ENCODE measurements at regions not wholly inside any gene's neighbourhood (a gene's known extent, or its start where the extent isn't known, plus 50 kb on each side); places are given as distances from the start of the nearest gene placed in this dataset.

DNA sequence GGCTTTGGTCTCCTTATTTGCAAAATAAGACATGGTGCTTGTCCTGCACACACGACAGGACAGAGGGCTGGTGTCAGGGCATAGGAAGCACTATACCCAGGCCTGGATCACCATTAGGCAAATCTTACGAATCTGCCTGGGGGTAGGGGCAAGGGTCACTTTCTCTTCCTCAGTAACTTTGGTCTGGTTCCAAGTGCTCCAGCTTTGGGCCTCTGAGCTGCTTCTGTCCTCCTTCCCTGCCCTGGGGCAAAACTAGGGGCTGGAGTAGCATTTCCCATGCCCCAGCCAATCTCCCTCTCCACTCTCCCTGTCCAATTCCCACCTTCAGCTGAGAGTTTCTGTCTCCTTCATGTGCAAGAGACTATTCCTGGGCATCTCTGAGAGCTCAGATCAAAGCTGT, 123.7 kb upstream of the NECTIN1 start:
- Histone ChIP-seq H3K36me3 (ENCODE audit: control insufficient read depth, insufficient read depth, low read length) (no peaks in the 10 kb centered on the region), H3K18ac (ENCODE audit: low read depth, low read length) (no peak overlapping the region), H4K5ac (ENCODE audit: low read depth, low read length) (no peak overlapping the region), H4K8ac (ENCODE audit: low read depth in 2 of 2, low read length in 2 of 2) (no peak overlapping the region), H3K9me1 (ENCODE audit: insufficient read depth, low read length) (no peaks in the 10 kb centered on the region), H2BK120ac (ENCODE audit: low read depth, low read length) (no peak overlapping the region), H3K9ac (ENCODE audit: low read depth, low read length) (no peak overlapping the region), H3K23ac (ENCODE audit: low read depth, low read length) (no peak overlapping the region), H3K4me3 (ENCODE audit: insufficient read depth, low read depth, low read length) (no peak overlapping the region), H3K79me1 (ENCODE audit: low read depth in 1 of 2, low read length in 2 of 2) (no peaks in the 10 kb centered on the region), H2AFZ (replicated peaks; ENCODE audit: low read length, poor library complexity) (no peak overlapping the region), H3K9me3 (ENCODE audit: control insufficient read depth, insufficient read depth, low read length) (no peaks in the 10 kb centered on the region), H2BK20ac (ENCODE audit: low read depth, low read length) (no peak overlapping the region), H4K20me1 (ENCODE audit: insufficient read depth, low read length) (no peaks in the 10 kb centered on the region), H3K4me1 (ENCODE audit: control insufficient read depth, insufficient read depth, low read length) (no peaks in the 10 kb centered on the region), H3K4me2 (ENCODE audit: low read depth, low read length) (no peak overlapping the region), H3K27ac (ENCODE audit: insufficient read depth, low read length) (no peak overlapping the region), H2BK15ac (ENCODE audit: low read depth, low read length) (no peak overlapping the region), H4K91ac (ENCODE audit: insufficient read depth, low read depth, low read length) (no peak overlapping the region), H3K14ac (replicated peaks; ENCODE audit: low read depth, low read length) (no peak overlapping the region), H3K27me3 (ENCODE audit: control insufficient read depth, insufficient read depth, low read length) (peaks cover 19% of the 10 kb centered on the region; the same call in 1 of the 2 replicates), H2AK9ac (replicated peaks; ENCODE audit: low read depth, low read length, poor library complexity) (no peak overlapping the region), H3K4ac (ENCODE audit: low read depth, low read length) (no peak overlapping the region), H2AK5ac (ENCODE audit: low read depth, low read length) (no peak overlapping the region), H3K56ac (ENCODE audit: extremely low read depth, insufficient read depth, low read length) (no peak overlapping the region), H2BK5ac (ENCODE audit: low read depth, low read length, poor library complexity, severe bottlenecking) (no peak overlapping the region)
- DNase-seq (no peak), ATAC-seq (ENCODE audit: low read depth) (no peak)
- in situ Hi-C loops (cut with MboI; ENCODE audit: low sequenced_read_pairs): no loop called here
- ChIA-PET CTCF (no interaction called here), POLR2A (ENCODE audit: unreplicated experiment) (no interaction called here)
- dilution Hi-C loops (cut with HindIII; ENCODE audit: low sequenced_read_pairs, unreplicated experiment): no loop called here
- TF ChIP-seq RCOR1 (IDR thresholded peaks at IDR 0.05; ENCODE audit: insufficient replicate concordance, low read length) (no peak), NFE2L2 (IDR thresholded peaks at IDR 0.05; ENCODE audit: low read depth, low read length) (no peak), BHLHE40 (IDR thresholded peaks at IDR 0.05; ENCODE audit: low read depth, low read length) (no peak), MAZ (IDR thresholded peaks at IDR 0.05; ENCODE audit: borderline replicate concordance, low read depth, low read length) (no peak)
- BruUV-seq (replicated peaks): no TSS peak
- intact Hi-C loops (cut with micrococcal nuclease): no loop called here
- no CpG with 5 or more reads among the region's 2 CpGs for WGBS, 2 experiments (ENCODE audit: extremely low coverage in 2 of 2, insufficient read length in 1 of 2)

All from IMR-90 (cell line).